ENCODE measurements at regions not wholly inside any gene's neighbourhood (a gene's known extent, or its start where the extent isn't known, plus 50 kb on each side); places are given as distances from the start of the nearest gene placed in this dataset.

- Histone ChIP-seq H3K4me2 (no peak overlapping the region), H3K4me1 (no peaks in the 10 kb centered on the region)
Measured at GRCh38 chr2:108129636-108130035, 110.1 kb upstream of the SULT1C3 start.

GRCh38 chr2:108133457-108133856, 106.3 kb upstream of the SULT1C3 start:
- Mint-ChIP-seq H3K27ac (no peak overlapping the region), H3K36me3 (no peaks in the 10 kb centered on the region), H3K27me3 (ENCODE audit: insufficient read depth, low read depth) (peaks cover 2% of the 10 kb centered on the region), H3K9me3 (no peaks in the 10 kb centered on the region), H3K4me3 (no peak overlapping the region), H3K4me1 (peaks cover 11% of the 10 kb centered on the region)
- no peaks in the 10 kb centered on the region for H3F3A ChIP-seq (ENCODE audit: low read depth)
- no peaks in the 10 kb centered on the region for H4K20me1 ChIP-seq (ENCODE audit: low read depth)
- H3K4me2 ChIP-seq, result no peak overlapping the region
- no peaks in the 10 kb centered on the region for H3K9me3 ChIP-seq (ENCODE audit: low read depth)
- no peaks in the 10 kb centered on the region for H3K4me1 ChIP-seq
- TF ChIP-seq EZH2phosphoT487 (IDR thresholded peaks at IDR 0.05) (no peak), EZH2 (IDR thresholded peaks at IDR 0.05) (no peak), CTCF (IDR thresholded peaks at IDR 0.05) (no peak)
- H3K36me3 ChIP-seq, result no peaks in the 10 kb centered on the region
- no peak overlapping the region for H3K27ac ChIP-seq
- H3K9ac ChIP-seq, result no peak overlapping the region
- no peaks in the 10 kb centered on the region for H3K27me3 ChIP-seq
- no peak for DNase-seq (ENCODE audit: low spot score)
- H3K79me2 ChIP-seq (ENCODE audit: low read depth), result no peaks in the 10 kb centered on the region
- H2AFZ ChIP-seq (replicated peaks), result no peak overlapping the region
- H3K4me3 ChIP-seq, result no peak overlapping the region

More at GRCh38 chr2:108129636-108130035, 110.1 kb upstream of the SULT1C3 start:
- no peaks in the 10 kb centered on the region for H3K27me3 ChIP-seq
- no peaks in the 10 kb centered on the region for H3K36me3 ChIP-seq
- H3K36me3 Mint-ChIP-seq, result no peaks in the 10 kb centered on the region
- no peak overlapping the region for H3K4me3 ChIP-seq
- no peak overlapping the region for H3K4me3 Mint-ChIP-seq
- no peak overlapping the region for H3K27ac Mint-ChIP-seq
- no peaks in the 10 kb centered on the region for H4K20me1 ChIP-seq (ENCODE audit: low read depth)
- TF ChIP-seq EZH2 (IDR thresholded peaks at IDR 0.05) (no peak), CTCF (IDR thresholded peaks at IDR 0.05) (no peak), EZH2phosphoT487 (IDR thresholded peaks at IDR 0.05) (no peak)
- no peak overlapping the region for H2AFZ ChIP-seq (replicated peaks)
- peaks cover 2% of the 10 kb centered on the region for H3K27me3 Mint-ChIP-seq (ENCODE audit: insufficient read depth, low read depth)
- peaks cover 27% of the 10 kb centered on the region for H3K4me1 Mint-ChIP-seq
- no peaks in the 10 kb centered on the region for H3K9me3 ChIP-seq (ENCODE audit: low read depth)
- H3K27ac ChIP-seq, result no peak overlapping the region
- no peak for DNase-seq (ENCODE audit: low spot score)
- H3K9me3 Mint-ChIP-seq, result no peaks in the 10 kb centered on the region
- no peak overlapping the region for H3K9ac ChIP-seq
- no peaks in the 10 kb centered on the region for H3K79me2 ChIP-seq (ENCODE audit: low read depth)
- no peaks in the 10 kb centered on the region for H3F3A ChIP-seq (ENCODE audit: low read depth)

GRCh38 chr2:108139521-108139920, 100.2 kb upstream of the SULT1C3 start:
- peak; percentile 83 for DNase-seq (ENCODE audit: low spot score)
- Histone ChIP-seq H3K27me3 (no peaks in the 10 kb centered on the region), H3K27ac (no peak overlapping the region), H2AFZ (replicated peaks) (no peak overlapping the region), H3K79me2 (ENCODE audit: low read depth) (no peaks in the 10 kb centered on the region), H3K4me2 (no peak overlapping the region), H3K9me3 (ENCODE audit: low read depth) (no peaks in the 10 kb centered on the region), H3K9ac (no peak overlapping the region), H3K4me3 (no peak overlapping the region), H3F3A (ENCODE audit: low read depth) (no peaks in the 10 kb centered on the region), H3K4me1 (no peaks in the 10 kb centered on the region), H4K20me1 (ENCODE audit: low read depth) (no peaks in the 10 kb centered on the region), H3K36me3 (no peaks in the 10 kb centered on the region)
- H3K9me3 Mint-ChIP-seq, result no peaks in the 10 kb centered on the region
- TF ChIP-seq CTCF (IDR thresholded peaks at IDR 0.05), result no peak
- no peak for TF ChIP-seq EZH2phosphoT487 (IDR thresholded peaks at IDR 0.05)
- no peak for TF ChIP-seq EZH2 (IDR thresholded peaks at IDR 0.05)
- no peak overlapping the region for H3K4me3 Mint-ChIP-seq
- H3K27me3 Mint-ChIP-seq (ENCODE audit: insufficient read depth, low read depth), result peaks cover 2% of the 10 kb centered on the region
- H3K36me3 Mint-ChIP-seq, result no peaks in the 10 kb centered on the region
- no peak overlapping the region for H3K27ac Mint-ChIP-seq
- no peaks in the 10 kb centered on the region for H3K4me1 Mint-ChIP-seq

All from neural progenitor cell (in vitro differentiated cells).